GM12878 (cell line): ENCODE measurements at regions not wholly inside any gene's neighbourhood (a gene's known extent, or its start where the extent isn't known, plus 50 kb on each side); places are given as distances from the start of the nearest gene placed in this dataset.

Experiments used
- ATAC-seq: fragments of 200-7000 bp; cut with Tn5 transposase; 3 replicates; pipeline ENCODE4 v1.9.1; 2020; ENCODE audit warnings: mild to moderate bottlenecking, moderate library complexity
- BruUV-seq: library from RNA; stranded (reverse); fragments of 400-500 nt; replicated peaks from 2 replicates; lab custom pipeline; 2021; lab: Mats Ljungman, UMichigan
- CTCF ChIA-PET: fragments of 300-600 bp; sonication (Branson Sonifier 250); formaldehyde crosslinking; extraction: SDS; loops from one replicate; lab custom pipeline; 2021; ENCODE audit warnings: inconsistent platforms; lab: Yijun Ruan, JAX
- POLR2A ChIA-PET: fragments of 350-600 bp; formaldehyde crosslinking; extraction: SDS; loops from one replicate; lab custom pipeline; 2021; ENCODE audit warnings: inconsistent platforms; lab: Charles Lee
- RAD21 ChIA-PET: fragments of 300-600 bp; sonication (Branson Sonifier 250); formaldehyde crosslinking; loops from one replicate; lab custom pipeline; 2023; ENCODE audit warnings: antibody characterized with exemption; ENCODE audit not compliant: unreplicated experiment; lab: Charles Lee
- SMC1A ChIA-PET: fragments of 300-600 bp; sonication (Branson Sonifier 250); formaldehyde crosslinking; loops from one replicate; lab custom pipeline; 2023; ENCODE audit not compliant: unreplicated experiment, uncharacterized antibody; lab: Charles Lee
- DNase-seq: peaks from one replicate; pipeline ENCODE4 v3.0.0-alpha.2; 2011; ENCODE audit warnings: low read depth, low spot score
- FAIRE-seq: peaks from 3 replicates; lab custom pipeline; 2011; peaks lifted over from hg19 to GRCh38; lab: Jason Lieb, UNC
- H2AFZ ChIP-seq: 2 replicates; pipeline ENCODE4 v1.6.0; 2011; ENCODE audit warnings: low read depth, low read length, control low read depth; ENCODE audit not compliant: control insufficient read depth
- H3K27ac ChIP-seq: 2 replicates; pipeline ENCODE4 v1.5.1; 2011; ENCODE audit warnings: control low read depth; ENCODE audit not compliant: control insufficient read depth, insufficient read depth
- H3K27me3 ChIP-seq, 2 experiments: replicated peaks in 1 of 2; 2 replicates each; pipeline versions ENCODE4 v1.6.0 to v1.6.1; 2011; ENCODE audit warnings: low read length in 1 of 2; ENCODE audit not compliant: control insufficient read depth in 2 of 2, insufficient read depth in 2 of 2
- H3K36me3 ChIP-seq, 2 experiments: 2 replicates each; pipeline ENCODE4 v1.5.1; 2011; ENCODE audit warnings: low read length in 1 of 2; ENCODE audit not compliant: control insufficient read depth in 2 of 2, insufficient read depth in 2 of 2
- H3K4me1 ChIP-seq: 2 replicates; pipeline ENCODE4 v1.6.1; 2011; ENCODE audit warnings: mild to moderate bottlenecking, low read length, moderate library complexity, mixed read lengths; ENCODE audit not compliant: control insufficient read depth, insufficient read depth
- H3K4me2 ChIP-seq: 2 replicates; pipeline ENCODE4 v1.6.0; 2011; ENCODE audit warnings: control low read depth; ENCODE audit not compliant: control insufficient read depth, insufficient read depth
- H3K4me3 ChIP-seq: fragments of 200-600 bp; sonication (generic); 2 replicates; pipeline ENCODE4 v1.5.1; 2016
- H3K79me2 ChIP-seq: 2 replicates; pipeline ENCODE4 v1.6.0; 2011; ENCODE audit warnings: low read length; ENCODE audit not compliant: control insufficient read depth, insufficient read depth
- H3K9ac ChIP-seq: 2 replicates; pipeline ENCODE4 v1.8.0; 2011; ENCODE audit warnings: low read length, control low read depth, mixed read lengths; ENCODE audit not compliant: control insufficient read depth, insufficient read depth
- H3K9me3 ChIP-seq: replicated peaks from 3 replicates; pipeline ENCODE4 v1.5.1; 2011; ENCODE audit warnings: mild to moderate bottlenecking, low read length; ENCODE audit not compliant: control insufficient read depth, insufficient read depth
- H4K20me1 ChIP-seq: 2 replicates; pipeline ENCODE4 v1.6.0; 2011; ENCODE audit not compliant: control insufficient read depth, insufficient read depth
- BCL3 ChIP-seq: IDR thresholded peaks from 2 replicates; pipeline ENCODE4 v1.6.1; 2011; ENCODE audit warnings: borderline replicate concordance, low read depth, mild to moderate bottlenecking, moderate library complexity, low read length; ENCODE audit not compliant: insufficient read depth, poor library complexity, severe bottlenecking
- E2F8 ChIP-seq: fragments of 450-650 bp; IDR thresholded peaks from 2 replicates; pipeline ENCODE4 v1.6.1; 2018; ENCODE audit warnings: mild to moderate bottlenecking, low read depth, moderate library complexity; ENCODE audit not compliant: partially characterized antibody
- HDAC2 ChIP-seq: fragments of 200-600 bp; sonication (generic); IDR thresholded peaks from 2 replicates; pipeline ENCODE4 v1.6.1; 2017
- IRF5 ChIP-seq: fragments of 450-650 bp; IDR thresholded peaks from 2 replicates; pipeline ENCODE4 v1.6.1; 2017; ENCODE audit warnings: borderline replicate concordance
- MAX ChIP-seq: IDR thresholded peaks from 2 replicates; pipeline ENCODE4 v1.6.1; 2012; ENCODE audit warnings: low read depth, low read length, improper control_type of control experiment
- MEF2B ChIP-seq: fragments of 450-650 bp; IDR thresholded peaks from 2 replicates; pipeline ENCODE4 v1.6.1; 2018; ENCODE audit warnings: mild to moderate bottlenecking, moderate library complexity; ENCODE audit not compliant: partially characterized antibody, poor library complexity, severe bottlenecking
- NBN ChIP-seq: fragments of 450-650 bp; IDR thresholded peaks from 2 replicates; pipeline ENCODE4 v1.6.1; 2016
- NFYB ChIP-seq: IDR thresholded peaks from 2 replicates; pipeline ENCODE4 v1.6.1; 2011; ENCODE audit warnings: low read depth, mild to moderate bottlenecking, low read length, improper control_type of control experiment, moderate library complexity; ENCODE audit not compliant: insufficient read depth
- NKRF ChIP-seq: fragments of 450-650 bp; conservative IDR thresholded peaks from 2 replicates; pipeline ENCODE4 v1.6.1; 2017; ENCODE audit warnings: mild to moderate bottlenecking, moderate library complexity
- RAD51 ChIP-seq: fragments of 450-650 bp; IDR thresholded peaks from 2 replicates; pipeline ENCODE4 v1.6.1; 2016; ENCODE audit warnings: moderate library complexity, mild to moderate bottlenecking, inconsistent platforms
- SIX5 ChIP-seq: IDR thresholded peaks from 2 replicates; pipeline ENCODE4 v1.6.1; 2011; ENCODE audit warnings: mild to moderate bottlenecking, low read depth, low read length, moderate library complexity; ENCODE audit not compliant: severe bottlenecking
- SMAD5 ChIP-seq: IDR thresholded peaks from 2 replicates; pipeline ENCODE4 v1.6.1; 2016; ENCODE audit warnings: antibody characterized with exemption, low read depth
- SREBF2 ChIP-seq: IDR thresholded peaks from 2 replicates; pipeline ENCODE4 v1.6.1; 2012; ENCODE audit warnings: mild to moderate bottlenecking, low read length
- STAT3 ChIP-seq: IDR thresholded peaks from 2 replicates; pipeline ENCODE4 v1.6.1; 2011; ENCODE audit warnings: low read depth, low read length, improper control_type of control experiment
- USF1 ChIP-seq: IDR thresholded peaks from 2 replicates; pipeline ENCODE4 v1.6.1; 2011; ENCODE audit warnings: borderline replicate concordance, low read depth, mild to moderate bottlenecking, moderate library complexity, mixed read lengths, low read length; ENCODE audit not compliant: insufficient read depth; ENCODE audit errors: extremely low read length
- in situ Hi-C: fragments of 300-500 bp; cut with MboI; formaldehyde crosslinking; loops from 9 replicates; pipeline ENCODE4 v1.14.3; 2018; ENCODE audit warnings: mixed read lengths
- intact Hi-C: fragments of 100-400 bp; cut with micrococcal nuclease; formaldehyde crosslinking; loops from one replicate; pipeline ENCODE4 v1.14.2; 2022; ENCODE audit not compliant: unreplicated experiment

GRCh38 chr3:159480046-159480445 lies 508.6 kb upstream of the IL12A start:
- Histone ChIP-seq H3K27me3 (peaks cover 0 to 2% of the 10 kb centered on the region in 2 experiments; a peak in 2 of 4 replicates), H3K9ac (no peak overlapping the region), H3K79me2 (no peaks in the 10 kb centered on the region), H4K20me1 (no peaks in the 10 kb centered on the region), H3K36me3 (no peaks in the 10 kb centered on the region), H3K4me3 (no peak overlapping the region), H3K9me3 (no peaks in the 10 kb centered on the region), H3K4me1 (no peaks in the 10 kb centered on the region), H2AFZ (no peak overlapping the region), H3K27ac (no peak overlapping the region), H3K4me2 (no peak overlapping the region)
- FAIRE-seq, result no peak
- ChIA-PET SMC1A (no interaction called here), POLR2A (no interaction called here), RAD21 (no interaction called here), CTCF (interaction anchor here (1.3 kb wide), 1 partner anchor 14 kb away, joined by 3 read pairs; no protein-coding TSS in a partner anchor)
- no peak for DNase-seq
- no peak for ATAC-seq
- BruUV-seq, result no TSS peak
- in situ Hi-C loops, result no loop called here
- intact Hi-C loops, result no loop called here
- TF ChIP-seq MEF2B (no peak), IRF5 (no peak), HDAC2 (no peak), SIX5 (no peak), NBN (no peak), BCL3 (no peak), RAD51 (no peak), SREBF2 (no peak), NFYB (no peak), NKRF (no peak), STAT3 (no peak), E2F8 (no peak), USF1 (no peak), MAX (no peak), SMAD5 (no peak)
